ENCODE measurements at regions not wholly inside any gene's neighbourhood (a gene's known extent, or its start where the extent isn't known, plus 50 kb on each side); places are given as distances from the start of the nearest gene placed in this dataset.

DNA sequence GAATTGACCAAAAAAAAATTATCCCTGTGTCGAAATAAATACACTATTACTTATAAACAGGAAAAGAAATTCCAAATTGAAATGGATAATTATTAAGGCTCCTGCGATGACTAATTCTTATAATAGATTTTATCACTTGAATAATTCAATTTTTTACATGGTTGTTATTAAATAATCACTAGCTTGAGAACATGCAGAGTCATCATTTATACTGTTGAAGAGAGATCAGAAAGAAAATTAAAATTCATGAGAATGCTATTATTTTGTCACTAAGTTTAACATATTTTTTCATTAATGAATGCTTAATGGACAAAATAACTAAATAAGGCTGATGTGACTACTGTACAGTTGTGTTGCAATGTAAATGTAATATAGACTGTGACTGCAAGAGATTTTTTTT is 1011.3 kb upstream of the C9orf72 start (continued):
- TF ChIP-seq, protein P1, sequence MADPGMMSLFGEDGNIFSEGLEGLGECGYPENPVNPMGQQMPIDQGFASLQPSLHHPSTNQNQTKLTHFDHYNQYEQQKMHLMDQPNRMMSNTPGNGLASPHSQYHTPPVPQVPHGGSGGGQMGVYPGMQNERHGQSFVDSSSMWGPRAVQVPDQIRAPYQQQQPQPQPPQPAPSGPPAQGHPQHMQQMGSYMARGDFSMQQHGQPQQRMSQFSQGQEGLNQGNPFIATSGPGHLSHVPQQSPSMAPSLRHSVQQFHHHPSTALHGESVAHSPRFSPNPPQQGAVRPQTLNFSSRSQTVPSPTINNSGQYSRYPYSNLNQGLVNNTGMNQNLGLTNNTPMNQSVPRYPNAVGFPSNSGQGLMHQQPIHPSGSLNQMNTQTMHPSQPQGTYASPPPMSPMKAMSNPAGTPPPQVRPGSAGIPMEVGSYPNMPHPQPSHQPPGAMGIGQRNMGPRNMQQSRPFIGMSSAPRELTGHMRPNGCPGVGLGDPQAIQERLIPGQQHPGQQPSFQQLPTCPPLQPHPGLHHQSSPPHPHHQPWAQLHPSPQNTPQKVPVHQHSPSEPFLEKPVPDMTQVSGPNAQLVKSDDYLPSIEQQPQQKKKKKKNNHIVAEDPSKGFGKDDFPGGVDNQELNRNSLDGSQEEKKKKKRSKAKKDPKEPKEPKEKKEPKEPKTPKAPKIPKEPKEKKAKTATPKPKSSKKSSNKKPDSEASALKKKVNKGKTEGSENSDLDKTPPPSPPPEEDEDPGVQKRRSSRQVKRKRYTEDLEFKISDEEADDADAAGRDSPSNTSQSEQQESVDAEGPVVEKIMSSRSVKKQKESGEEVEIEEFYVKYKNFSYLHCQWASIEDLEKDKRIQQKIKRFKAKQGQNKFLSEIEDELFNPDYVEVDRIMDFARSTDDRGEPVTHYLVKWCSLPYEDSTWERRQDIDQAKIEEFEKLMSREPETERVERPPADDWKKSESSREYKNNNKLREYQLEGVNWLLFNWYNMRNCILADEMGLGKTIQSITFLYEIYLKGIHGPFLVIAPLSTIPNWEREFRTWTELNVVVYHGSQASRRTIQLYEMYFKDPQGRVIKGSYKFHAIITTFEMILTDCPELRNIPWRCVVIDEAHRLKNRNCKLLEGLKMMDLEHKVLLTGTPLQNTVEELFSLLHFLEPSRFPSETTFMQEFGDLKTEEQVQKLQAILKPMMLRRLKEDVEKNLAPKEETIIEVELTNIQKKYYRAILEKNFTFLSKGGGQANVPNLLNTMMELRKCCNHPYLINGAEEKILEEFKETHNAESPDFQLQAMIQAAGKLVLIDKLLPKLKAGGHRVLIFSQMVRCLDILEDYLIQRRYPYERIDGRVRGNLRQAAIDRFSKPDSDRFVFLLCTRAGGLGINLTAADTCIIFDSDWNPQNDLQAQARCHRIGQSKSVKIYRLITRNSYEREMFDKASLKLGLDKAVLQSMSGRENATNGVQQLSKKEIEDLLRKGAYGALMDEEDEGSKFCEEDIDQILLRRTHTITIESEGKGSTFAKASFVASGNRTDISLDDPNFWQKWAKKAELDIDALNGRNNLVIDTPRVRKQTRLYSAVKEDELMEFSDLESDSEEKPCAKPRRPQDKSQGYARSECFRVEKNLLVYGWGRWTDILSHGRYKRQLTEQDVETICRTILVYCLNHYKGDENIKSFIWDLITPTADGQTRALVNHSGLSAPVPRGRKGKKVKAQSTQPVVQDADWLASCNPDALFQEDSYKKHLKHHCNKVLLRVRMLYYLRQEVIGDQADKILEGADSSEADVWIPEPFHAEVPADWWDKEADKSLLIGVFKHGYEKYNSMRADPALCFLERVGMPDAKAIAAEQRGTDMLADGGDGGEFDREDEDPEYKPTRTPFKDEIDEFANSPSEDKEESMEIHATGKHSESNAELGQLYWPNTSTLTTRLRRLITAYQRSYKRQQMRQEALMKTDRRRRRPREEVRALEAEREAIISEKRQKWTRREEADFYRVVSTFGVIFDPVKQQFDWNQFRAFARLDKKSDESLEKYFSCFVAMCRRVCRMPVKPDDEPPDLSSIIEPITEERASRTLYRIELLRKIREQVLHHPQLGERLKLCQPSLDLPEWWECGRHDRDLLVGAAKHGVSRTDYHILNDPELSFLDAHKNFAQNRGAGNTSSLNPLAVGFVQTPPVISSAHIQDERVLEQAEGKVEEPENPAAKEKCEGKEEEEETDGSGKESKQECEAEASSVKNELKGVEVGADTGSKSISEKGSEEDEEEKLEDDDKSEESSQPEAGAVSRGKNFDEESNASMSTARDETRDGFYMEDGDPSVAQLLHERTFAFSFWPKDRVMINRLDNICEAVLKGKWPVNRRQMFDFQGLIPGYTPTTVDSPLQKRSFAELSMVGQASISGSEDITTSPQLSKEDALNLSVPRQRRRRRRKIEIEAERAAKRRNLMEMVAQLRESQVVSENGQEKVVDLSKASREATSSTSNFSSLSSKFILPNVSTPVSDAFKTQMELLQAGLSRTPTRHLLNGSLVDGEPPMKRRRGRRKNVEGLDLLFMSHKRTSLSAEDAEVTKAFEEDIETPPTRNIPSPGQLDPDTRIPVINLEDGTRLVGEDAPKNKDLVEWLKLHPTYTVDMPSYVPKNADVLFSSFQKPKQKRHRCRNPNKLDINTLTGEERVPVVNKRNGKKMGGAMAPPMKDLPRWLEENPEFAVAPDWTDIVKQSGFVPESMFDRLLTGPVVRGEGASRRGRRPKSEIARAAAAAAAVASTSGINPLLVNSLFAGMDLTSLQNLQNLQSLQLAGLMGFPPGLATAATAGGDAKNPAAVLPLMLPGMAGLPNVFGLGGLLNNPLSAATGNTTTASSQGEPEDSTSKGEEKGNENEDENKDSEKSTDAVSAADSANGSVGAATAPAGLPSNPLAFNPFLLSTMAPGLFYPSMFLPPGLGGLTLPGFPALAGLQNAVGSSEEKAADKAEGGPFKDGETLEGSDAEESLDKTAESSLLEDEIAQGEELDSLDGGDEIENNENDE (IDR thresholded peaks at IDR 0.05; ENCODE audit: insufficient replicate concordance, low read length): no peak
- TF ChIP-seq RAD21 (IDR thresholded peaks at IDR 0.05 in 1 of 2, conservative IDR thresholded peaks at IDR 0.05 in 1 of 2; ENCODE audit: low read depth in 2 of 2, low read length in 2 of 2) (no peak), HDAC6 (IDR thresholded peaks at IDR 0.05; ENCODE audit: low read depth, low read length) (no peak), GTF2F1 (IDR thresholded peaks at IDR 0.05; ENCODE audit: borderline replicate concordance, low read depth, low read length) (no peak), CBX8 (IDR thresholded peaks at IDR 0.05; ENCODE audit: borderline replicate concordance, low read depth, low read length) (no peak), CTBP2 (IDR thresholded peaks at IDR 0.05; ENCODE audit: borderline replicate concordance, insufficient read depth, insufficient read length, low read length) (no peak), YY1 (IDR thresholded peaks at IDR 0.05; ENCODE audit: low read depth, low read length) (no peak), RBBP5 (IDR thresholded peaks at IDR 0.05; ENCODE audit: borderline replicate concordance, low read depth, low read length) (no peak)
